Endothelial cell (in vitro differentiated cells): ENCODE measurements at regions not wholly inside any gene's neighbourhood (a gene's known extent, or its start where the extent isn't known, plus 50 kb on each side); places are given as distances from the start of the nearest gene placed in this dataset.

Source experiments
- DNase-seq: peaks from one replicate; pipeline ENCODE4 v3.0.0; 2021; ENCODE audit warnings: low spot score
- H3K27ac Mint-ChIP-seq: one replicate; pipeline ENCODE4 v1.8.0; 2021; ENCODE audit warnings: mixed read lengths, inconsistent platforms; ENCODE audit not compliant: unreplicated experiment
- H3K27me3 Mint-ChIP-seq: one replicate; pipeline ENCODE4 v1.8.0; 2021; ENCODE audit warnings: mild to moderate bottlenecking, moderate library complexity, mixed read lengths, inconsistent platforms; ENCODE audit not compliant: unreplicated experiment
- H3K36me3 Mint-ChIP-seq: one replicate; pipeline ENCODE4 v1.8.0; 2021; ENCODE audit warnings: mild to moderate bottlenecking, low read depth, mixed read lengths, inconsistent platforms; ENCODE audit not compliant: unreplicated experiment
- H3K4me1 Mint-ChIP-seq: one replicate; pipeline ENCODE4 v1.8.0; 2021; ENCODE audit warnings: mild to moderate bottlenecking, mixed read lengths, inconsistent platforms; ENCODE audit not compliant: unreplicated experiment
- H3K4me3 Mint-ChIP-seq: one replicate; pipeline ENCODE4 v1.8.0; 2021; ENCODE audit warnings: mild to moderate bottlenecking, mixed read lengths, inconsistent platforms; ENCODE audit not compliant: unreplicated experiment
- H3K9me3 Mint-ChIP-seq: one replicate; pipeline ENCODE4 v1.8.0; 2021; ENCODE audit warnings: mixed read lengths, inconsistent platforms; ENCODE audit not compliant: unreplicated experiment
- CTCF ChIP-seq: fragments of 200-600 bp; sonication (generic); IDR thresholded peaks from one replicate; pipeline ENCODE4 v1.5.0; 2021; ENCODE audit warnings: antibody characterized with exemption; ENCODE audit not compliant: unreplicated experiment

- H3K4me3 Mint-ChIP-seq, result no peak overlapping the region
- H3K27me3 Mint-ChIP-seq, result no peaks in the 10 kb centered on the region
- no peak for DNase-seq
- no peak for TF ChIP-seq CTCF
- peaks cover 15% of the 10 kb centered on the region for H3K4me1 Mint-ChIP-seq
- no peaks in the 10 kb centered on the region for H3K9me3 Mint-ChIP-seq
- no peak overlapping the region for H3K27ac Mint-ChIP-seq
- H3K36me3 Mint-ChIP-seq, result no peaks in the 10 kb centered on the region
Observed at GRCh38 chr6:100230953-100231316, 233.8 kb downstream of the SIM1 start.

DNA sequence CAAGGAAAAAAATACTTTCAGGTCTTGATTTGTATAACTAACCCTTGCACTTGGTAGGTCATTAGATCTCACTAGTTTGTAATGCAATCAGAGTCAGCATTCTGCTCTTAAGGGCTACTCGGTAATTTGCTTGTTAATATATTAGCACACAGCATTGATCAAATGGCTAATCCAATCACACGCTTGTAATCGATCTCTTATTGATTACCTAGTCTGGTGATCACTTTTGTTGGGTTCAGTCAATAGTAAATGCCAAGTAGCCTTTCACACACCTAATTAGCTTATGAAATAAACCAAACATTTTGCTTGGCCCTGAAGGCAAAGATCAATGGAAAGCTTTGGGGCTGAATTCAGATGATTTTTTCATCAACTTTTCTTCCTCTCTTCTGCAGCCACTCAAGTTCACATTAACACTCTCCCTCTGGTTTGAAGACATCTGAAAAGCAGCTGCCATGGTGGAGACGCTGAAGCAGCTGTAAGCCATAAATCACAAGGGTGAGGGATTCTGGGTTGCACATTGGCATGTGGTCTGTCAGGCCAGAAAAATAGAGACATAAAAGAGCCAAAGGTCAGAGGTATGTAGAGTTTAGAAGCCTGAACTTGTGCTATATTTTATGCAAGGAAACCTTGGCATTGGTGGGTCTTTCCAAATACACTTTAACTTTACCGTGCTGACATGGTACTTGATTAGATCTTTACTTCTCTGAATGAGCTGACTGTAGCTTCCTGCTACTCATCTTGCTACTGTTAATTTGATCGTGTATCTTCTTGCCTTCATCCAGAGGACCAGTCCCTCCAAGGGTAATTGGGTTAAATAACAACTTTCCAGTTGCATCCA lies 234.4 kb downstream of the SIM1 start:
- TF ChIP-seq CTCF, result no peak
- H3K36me3 Mint-ChIP-seq, result no peaks in the 10 kb centered on the region
- no peaks in the 10 kb centered on the region for H3K9me3 Mint-ChIP-seq
- H3K4me1 Mint-ChIP-seq, result peaks cover 12% of the 10 kb centered on the region
- no peak for DNase-seq
- H3K27me3 Mint-ChIP-seq, result no peaks in the 10 kb centered on the region
- no peak overlapping the region for H3K27ac Mint-ChIP-seq
- no peak overlapping the region for H3K4me3 Mint-ChIP-seq

- DNase-seq, result no peak
- peak overlapping the region; percentile 40 for H3K27ac Mint-ChIP-seq
- H3K36me3 Mint-ChIP-seq, result no peaks in the 10 kb centered on the region
- H3K27me3 Mint-ChIP-seq, result no peaks in the 10 kb centered on the region
- no peak for TF ChIP-seq CTCF
- no peaks in the 10 kb centered on the region for H3K9me3 Mint-ChIP-seq
- H3K4me1 Mint-ChIP-seq, result peaks cover 10% of the 10 kb centered on the region
- H3K4me3 Mint-ChIP-seq, result peak overlapping the region; percentile 45
Observed at GRCh38 chr6:100229512-100229911, 235.2 kb downstream of the SIM1 start.

DNA sequence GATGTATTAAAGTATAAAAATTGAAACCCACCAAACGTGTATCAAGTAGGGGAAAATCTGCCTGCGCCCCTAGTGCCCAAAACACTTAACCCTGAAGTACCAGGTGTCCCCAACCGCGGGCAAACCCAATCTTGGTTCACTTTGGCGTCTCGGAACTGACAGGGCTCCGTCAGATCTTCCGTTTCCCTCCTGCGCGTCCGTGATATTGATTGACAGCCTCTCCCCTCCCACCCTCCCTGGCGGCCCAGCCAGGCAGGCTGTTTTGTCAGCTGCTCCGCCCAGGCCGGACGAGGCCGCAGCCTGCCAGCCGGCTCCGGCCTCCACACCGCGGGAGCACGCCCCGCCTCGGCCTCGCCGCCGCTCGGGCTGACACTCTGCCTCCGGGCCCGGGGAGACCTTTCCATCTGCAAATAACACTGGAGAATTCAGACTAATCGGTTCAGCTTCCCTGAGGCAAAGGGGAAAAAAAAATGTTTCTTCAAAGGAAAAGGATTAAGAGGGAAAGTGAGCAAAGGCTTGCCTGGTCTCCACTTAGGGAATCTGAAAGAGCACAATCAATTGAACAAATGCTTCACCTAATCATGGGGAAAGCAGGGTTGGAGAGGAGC lies 234.9 kb upstream of the MCHR2 start:
- Mint-ChIP-seq H3K4me1 (peaks cover 10% of the 10 kb centered on the region), H3K9me3 (no peaks in the 10 kb centered on the region), H3K27me3 (no peaks in the 10 kb centered on the region), H3K27ac (peak overlapping the region; percentile 40), H3K36me3 (no peaks in the 10 kb centered on the region), H3K4me3 (peak overlapping the region; percentile 81)
- TF ChIP-seq CTCF, result no peak
- DNase-seq, result peak; percentile 84

DNA sequence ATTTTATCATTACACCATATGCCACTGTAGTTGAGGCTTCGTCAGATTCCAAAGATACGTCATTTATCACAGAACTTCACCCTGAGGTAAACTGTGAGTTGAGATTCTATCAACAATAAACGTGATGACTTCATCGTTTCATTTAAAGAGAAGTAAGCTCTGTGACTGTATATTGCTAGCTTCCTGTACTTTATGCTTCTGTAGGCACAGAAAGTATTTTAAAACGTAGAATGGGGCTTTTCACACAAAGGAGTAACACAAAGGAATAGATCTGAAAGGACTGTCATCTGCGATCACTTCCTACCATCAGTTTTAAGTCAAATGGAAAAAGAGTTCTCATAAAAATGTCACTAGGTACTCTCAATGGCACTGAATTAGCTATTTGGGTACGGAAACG lies 234.4 kb upstream of the MCHR2 start:
- no peak for TF ChIP-seq CTCF
- Mint-ChIP-seq H3K27ac (peak overlapping the region; percentile 61), H3K9me3 (no peaks in the 10 kb centered on the region), H3K27me3 (no peaks in the 10 kb centered on the region), H3K4me1 (peaks cover 10% of the 10 kb centered on the region), H3K4me3 (peak overlapping the region; percentile 31), H3K36me3 (no peaks in the 10 kb centered on the region)
- DNase-seq, result no peak
